ENCODE measurements at regions not wholly inside any gene's neighbourhood (a gene's known extent, or its start where the extent isn't known, plus 50 kb on each side); places are given as distances from the start of the nearest gene placed in this dataset.
A peak's percentile ranks its signal among the peaks of the same experiment; 100 is the strongest.

DNA sequence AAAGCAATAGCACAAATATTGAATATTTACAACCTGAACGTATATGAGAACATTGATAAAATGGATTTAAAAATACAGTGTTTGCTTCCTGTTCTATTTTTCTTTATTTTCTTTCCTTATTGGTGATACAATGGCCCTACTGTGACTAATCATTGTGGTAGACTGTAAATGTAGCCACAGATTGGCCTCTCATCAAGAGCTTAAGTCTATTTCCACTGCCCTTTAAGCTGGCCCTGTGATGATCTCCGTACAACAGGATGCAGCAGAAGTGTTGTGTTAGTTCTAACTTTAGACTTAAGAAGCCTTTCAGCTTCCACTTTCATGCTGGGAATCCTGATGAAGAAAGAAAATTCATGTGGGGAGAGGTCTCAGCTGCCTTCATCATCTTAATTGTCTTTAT lies 285.6 kb upstream of the B3GALT2 start:
- Histone ChIP-seq H3K4me3 (ENCODE audit: control insufficient read depth in 1 of 2, extremely low read depth in 1 of 2, low read length in 1 of 2) (no peak overlapping the region), H3K9me3 (no peaks in the 10 kb centered on the region), H3K4me1 (ENCODE audit: control insufficient read depth in 1 of 2, extremely low read depth in 1 of 2, insufficient read depth in 2 of 2, low read length in 2 of 2) (no peaks in the 10 kb centered on the region), H3K36me3 (ENCODE audit: control insufficient read depth in 2 of 2, extremely low read depth in 1 of 2, insufficient read depth in 1 of 2, low read length in 1 of 2) (no peaks in the 10 kb centered on the region), H3K27ac (ENCODE audit: low read length) (no peak overlapping the region), H3K27me3 (replicated peaks in 1 of 2; ENCODE audit: control insufficient read depth in 2 of 2, extremely low read depth in 1 of 2, insufficient read depth in 2 of 2, low read length in 1 of 2) (no peaks in the 10 kb centered on the region)
- peak overlapping the region in 1 of 2 donors; percentile 29 for H3K27ac Mint-ChIP-seq
- no peak for DNase-seq
- CTCF ChIA-PET = no interaction called here
- no peaks in the 10 kb centered on the region for H3K27me3 Mint-ChIP-seq
- peaks cover 36% of the 10 kb centered on the region for H3K36me3 Mint-ChIP-seq
- H3K9me3 Mint-ChIP-seq = peaks cover 8 to 22% (median 12%) of the 10 kb centered on the region in 3 donors
- WGBS (ENCODE audit: insufficient coverage) = no CpG with 5 or more reads among the region's 2 CpGs
- ATAC-seq (replicated peaks in 1 of 4) = no peak
- no peak overlapping the region for H3K4me3 Mint-ChIP-seq
- POLR2A ChIA-PET = no interaction called here
- H3K4me1 Mint-ChIP-seq = peaks cover 26 to 41% (median 32%) of the 10 kb centered on the region in 3 donors

GRCh38 chr1:193463326-193463932 lies 277.0 kb upstream of the B3GALT2 start:
- no CpG with 5 or more reads among the region's 5 CpGs for WGBS (ENCODE audit: insufficient coverage)
- H3K4me1 ChIP-seq (ENCODE audit: control insufficient read depth in 1 of 2, extremely low read depth in 1 of 2, insufficient read depth in 2 of 2, low read length in 2 of 2) = peaks cover 5 to 8% of the 10 kb centered on the region in 2 experiments
- H3K4me1 Mint-ChIP-seq = peaks cover 27 to 57% (median 50%) of the 10 kb centered on the region in 3 donors
- POLR2A ChIA-PET = interaction anchor here in 1 of 2 donors (0.6 kb wide), 1 partner anchor 30 kb away, joined by 4 read pairs; no protein-coding TSS in a partner anchor
- no peak for DNase-seq
- H3K9me3 ChIP-seq = no peaks in the 10 kb centered on the region
- no peaks in the 10 kb centered on the region for H3K27me3 ChIP-seq (replicated peaks in 1 of 2; ENCODE audit: control insufficient read depth in 2 of 2, extremely low read depth in 1 of 2, insufficient read depth in 2 of 2, low read length in 1 of 2)
- H3K27ac ChIP-seq (ENCODE audit: low read length) = peak overlapping the region; percentile 92
- H3K36me3 ChIP-seq (ENCODE audit: control insufficient read depth in 2 of 2, extremely low read depth in 1 of 2, insufficient read depth in 1 of 2, low read length in 1 of 2) = no peaks in the 10 kb centered on the region
- no peak overlapping the region for H3K4me3 ChIP-seq (ENCODE audit: control insufficient read depth in 1 of 2, extremely low read depth in 1 of 2, low read length in 1 of 2)
- H3K27ac Mint-ChIP-seq = peak overlapping the region; percentile 92 to 96
- peak overlapping the region; percentile 24 to 67 (median 66) for H3K4me3 Mint-ChIP-seq
- no peaks in the 10 kb centered on the region for H3K9me3 Mint-ChIP-seq
- no peak for ATAC-seq (replicated peaks in 1 of 4)
- H3K27me3 Mint-ChIP-seq = no peaks in the 10 kb centered on the region
- CTCF ChIA-PET = no interaction called here
- H3K36me3 Mint-ChIP-seq = peaks cover 3% of the 10 kb centered on the region

- peaks cover 27 to 59% (median 50%) of the 10 kb centered on the region in 3 donors for H3K4me1 Mint-ChIP-seq
- peak overlapping the region; percentile 92 to 96 for H3K27ac Mint-ChIP-seq
- H3K4me3 Mint-ChIP-seq = peak overlapping the region; percentile 55 to 67 (median 66)
- no CpG with 5 or more reads among the region's 5 CpGs for WGBS (ENCODE audit: insufficient coverage)
- H3K36me3 Mint-ChIP-seq = no peaks in the 10 kb centered on the region
- no peaks in the 10 kb centered on the region for H3K36me3 ChIP-seq (ENCODE audit: control insufficient read depth in 2 of 2, extremely low read depth in 1 of 2, insufficient read depth in 1 of 2, low read length in 1 of 2)
- ATAC-seq (replicated peaks in 1 of 4) (peak; percentile 70 to 81 (median 79)), DNase-seq (peak in 1 of 35 experiments; percentile 48)
- POLR2A ChIA-PET = interaction anchor here (0.6 to 0.7 kb wide), 3 partner anchors 29 to 67 kb away, joined by 3 to 4 read pairs (median 3); no protein-coding TSS in a partner anchor
- H3K27ac ChIP-seq (ENCODE audit: low read length) = peak overlapping the region; percentile 92
- H3K4me3 ChIP-seq (ENCODE audit: control insufficient read depth in 1 of 2, extremely low read depth in 1 of 2, low read length in 1 of 2) = peak overlapping the region in 1 of 2 donors; percentile 15
- CTCF ChIA-PET = interaction anchor here (0.6 to 1.2 kb wide), 2 partner anchors 63 to 67 kb away, joined by 3 read pairs; no protein-coding TSS in a partner anchor
- H3K4me1 ChIP-seq (ENCODE audit: control insufficient read depth in 1 of 2, extremely low read depth in 1 of 2, insufficient read depth in 2 of 2, low read length in 2 of 2) = peaks cover 5 to 8% of the 10 kb centered on the region in 2 experiments
- no peaks in the 10 kb centered on the region for H3K9me3 ChIP-seq
- no peaks in the 10 kb centered on the region for H3K9me3 Mint-ChIP-seq
- no peaks in the 10 kb centered on the region for H3K27me3 ChIP-seq (replicated peaks in 1 of 2; ENCODE audit: control insufficient read depth in 2 of 2, extremely low read depth in 1 of 2, insufficient read depth in 2 of 2, low read length in 1 of 2)
- H3K27me3 Mint-ChIP-seq = no peaks in the 10 kb centered on the region
Observed at GRCh38 chr1:193462629-193463320, 276.4 kb upstream of the B3GALT2 start.

GRCh38 chr1:193458628-193459027 lies 272.2 kb upstream of the B3GALT2 start:
- no peak overlapping the region for H3K27ac Mint-ChIP-seq
- ATAC-seq (replicated peaks in 1 of 4) (peak; percentile 38 to 74 (median 52)), DNase-seq (peak in 5 of 35 experiments; percentile 4 to 58 (median 17))
- ChIA-PET CTCF (interaction anchor here in 1 of 2 donors (0.7 to 1.9 kb wide), 3 partner anchors 9 to 82 kb away, joined by 3 to 5 read pairs (median 4); no protein-coding TSS in a partner anchor), POLR2A (interaction anchor here in 1 of 2 donors (0.6 kb wide), 2 partner anchors 9 to 648 kb away, joined by 3 read pairs; no protein-coding TSS in a partner anchor)
- WGBS (ENCODE audit: insufficient coverage) = no CpG with 5 or more reads among the region's 5 CpGs
- no peaks in the 10 kb centered on the region for H3K27me3 Mint-ChIP-seq
- Histone ChIP-seq H3K36me3 (ENCODE audit: control insufficient read depth in 2 of 2, extremely low read depth in 1 of 2, insufficient read depth in 1 of 2, low read length in 1 of 2) (no peaks in the 10 kb centered on the region), H3K27ac (ENCODE audit: low read length) (peak overlapping the region; percentile 92), H3K9me3 (no peaks in the 10 kb centered on the region), H3K4me3 (ENCODE audit: control insufficient read depth in 1 of 2, extremely low read depth in 1 of 2, low read length in 1 of 2) (peak overlapping the region in 1 of 2 donors; percentile 26), H3K4me1 (ENCODE audit: control insufficient read depth in 1 of 2, extremely low read depth in 1 of 2, insufficient read depth in 2 of 2, low read length in 2 of 2) (peaks cover 5 to 8% of the 10 kb centered on the region in 2 experiments), H3K27me3 (replicated peaks in 1 of 2; ENCODE audit: control insufficient read depth in 2 of 2, extremely low read depth in 1 of 2, insufficient read depth in 2 of 2, low read length in 1 of 2) (no peaks in the 10 kb centered on the region)
- H3K9me3 Mint-ChIP-seq = no peaks in the 10 kb centered on the region
- peaks cover 26 to 45% (median 40%) of the 10 kb centered on the region in 3 donors for H3K4me1 Mint-ChIP-seq
- H3K36me3 Mint-ChIP-seq = no peaks in the 10 kb centered on the region
- H3K4me3 Mint-ChIP-seq = peak overlapping the region in 2 of 3 donors; percentile 8 to 71

GRCh38 chr1:193457676-193458075 lies 271.3 kb upstream of the B3GALT2 start:
- ChIA-PET CTCF (interaction anchor here in 1 of 2 donors (1.9 kb wide), 1 partner anchor 83 kb away, joined by 4 read pairs; no protein-coding TSS in a partner anchor), POLR2A (interaction anchor here (0.6 to 0.8 kb wide), 2 partner anchors 10 to 90 kb away, joined by 3 read pairs; no protein-coding TSS in a partner anchor)
- Mint-ChIP-seq H3K4me1 (peaks cover 16 to 35% (median 30%) of the 10 kb centered on the region in 3 donors), H3K27me3 (no peaks in the 10 kb centered on the region), H3K36me3 (no peaks in the 10 kb centered on the region), H3K27ac (no peak overlapping the region), H3K9me3 (no peaks in the 10 kb centered on the region), H3K4me3 (no peak overlapping the region)
- no peaks in the 10 kb centered on the region for H3K9me3 ChIP-seq
- H3K4me1 ChIP-seq (ENCODE audit: control insufficient read depth in 1 of 2, extremely low read depth in 1 of 2, insufficient read depth in 2 of 2, low read length in 2 of 2) = peaks cover 4 to 5% of the 10 kb centered on the region in 2 experiments
- H3K27me3 ChIP-seq (replicated peaks in 1 of 2; ENCODE audit: control insufficient read depth in 2 of 2, extremely low read depth in 1 of 2, insufficient read depth in 2 of 2, low read length in 1 of 2) = no peaks in the 10 kb centered on the region
- peak overlapping the region; percentile 92 for H3K27ac ChIP-seq (ENCODE audit: low read length)
- H3K36me3 ChIP-seq (ENCODE audit: control insufficient read depth in 2 of 2, extremely low read depth in 1 of 2, insufficient read depth in 1 of 2, low read length in 1 of 2) = no peaks in the 10 kb centered on the region
- H3K4me3 ChIP-seq (ENCODE audit: control insufficient read depth in 1 of 2, extremely low read depth in 1 of 2, low read length in 1 of 2) = peak overlapping the region in 1 of 2 donors; percentile 26
- DNase-seq = peak in 5 of 35 experiments; percentile 8 to 58 (median 20)
- peak in 2 of 4 experiments; percentile 27 to 58 for ATAC-seq (replicated peaks in 1 of 4)
- 64% methylated on average over 7 of the region's 9 CpGs for WGBS (ENCODE audit: insufficient coverage)

DNA sequence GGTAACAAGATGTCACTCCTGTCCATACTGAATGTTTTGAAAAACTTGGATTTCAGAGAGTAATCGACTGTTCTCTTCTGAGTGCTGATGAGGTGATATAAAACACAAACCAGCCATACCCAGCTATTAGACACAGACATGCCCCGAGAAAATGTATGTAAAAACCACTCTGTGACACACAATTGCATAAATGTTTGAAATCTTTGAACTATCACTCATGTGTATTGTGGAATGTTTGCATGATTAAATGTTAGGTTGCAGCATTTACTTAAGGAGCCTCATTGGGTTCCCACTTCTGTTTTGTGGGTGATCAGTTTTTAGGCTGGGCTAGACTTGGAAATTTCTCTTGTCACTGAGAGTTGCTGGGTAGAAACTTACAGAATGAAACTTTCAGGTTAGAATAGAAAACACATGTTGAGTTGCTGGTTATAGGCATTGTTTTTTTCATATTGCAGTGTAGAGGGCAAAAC lies 270.4 kb upstream of the B3GALT2 start:
- ChIA-PET POLR2A (interaction anchor here in 1 of 2 donors (0.6 kb wide), 1 partner anchor 24 kb away, joined by 3 read pairs; no protein-coding TSS in a partner anchor), CTCF (no interaction called here)
- Histone ChIP-seq H3K27ac (ENCODE audit: low read length) (peak overlapping the region; percentile 92), H3K9me3 (no peaks in the 10 kb centered on the region), H3K4me1 (ENCODE audit: control insufficient read depth in 1 of 2, extremely low read depth in 1 of 2, insufficient read depth in 2 of 2, low read length in 2 of 2) (peaks cover 0 to 5% of the 10 kb centered on the region in 2 experiments), H3K36me3 (ENCODE audit: control insufficient read depth in 2 of 2, extremely low read depth in 1 of 2, insufficient read depth in 1 of 2, low read length in 1 of 2) (no peaks in the 10 kb centered on the region), H3K27me3 (replicated peaks in 1 of 2; ENCODE audit: control insufficient read depth in 2 of 2, extremely low read depth in 1 of 2, insufficient read depth in 2 of 2, low read length in 1 of 2) (no peaks in the 10 kb centered on the region), H3K4me3 (ENCODE audit: control insufficient read depth in 1 of 2, extremely low read depth in 1 of 2, low read length in 1 of 2) (peak overlapping the region in 1 of 2 donors; percentile 26)
- WGBS (ENCODE audit: insufficient coverage) = no CpG with 5 or more reads among the region's 2 CpGs
- H3K9me3 Mint-ChIP-seq = no peaks in the 10 kb centered on the region
- no peaks in the 10 kb centered on the region for H3K27me3 Mint-ChIP-seq
- ATAC-seq (replicated peaks in 1 of 4) = no peak
- no peak overlapping the region for H3K4me3 Mint-ChIP-seq
- peaks cover 13 to 28% (median 25%) of the 10 kb centered on the region in 3 donors for H3K4me1 Mint-ChIP-seq
- no peak for DNase-seq
- H3K36me3 Mint-ChIP-seq = no peaks in the 10 kb centered on the region
- no peak overlapping the region for H3K27ac Mint-ChIP-seq

Data from T-cell (primary cell).